EL (cell line): ENCODE measurements at regions not wholly inside any gene's neighbourhood (a gene's known extent, or its start where the extent isn't known, plus 50 kb on each side); places are given as distances from the start of the nearest gene placed in this dataset.
A peak's percentile ranks its signal among the peaks of the same experiment; 100 is the strongest.
"Not testable (repeated sequence)": the region's sequence is repeated elsewhere in the genome, so short reads cannot be mapped to it uniquely, and the experiment has no call there.

Experiments used
- DNase-seq: peaks from one replicate; pipeline ENCODE4 v3.0.0-alpha.2; 2016

DNA sequence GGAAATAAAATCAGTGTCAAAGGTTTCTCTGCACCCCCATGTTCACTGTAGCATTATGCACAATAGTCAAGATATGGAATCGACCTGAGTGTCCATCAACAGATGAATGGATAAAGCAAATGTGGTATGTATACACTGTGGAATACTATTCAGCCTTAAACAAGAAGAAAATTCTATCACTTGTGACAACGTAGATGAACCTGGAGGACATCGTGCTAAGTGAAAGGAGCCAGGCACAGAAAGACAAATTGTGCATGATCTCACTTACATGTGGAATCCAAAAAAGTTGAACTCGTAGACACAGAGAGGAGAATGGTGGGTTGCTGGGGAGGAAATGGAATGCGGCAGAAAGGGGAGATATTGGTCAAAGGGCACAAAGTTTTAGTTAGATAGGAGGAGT is 136.3 kb upstream of the ESR1 start:
- DNase-seq: no peak

DNA sequence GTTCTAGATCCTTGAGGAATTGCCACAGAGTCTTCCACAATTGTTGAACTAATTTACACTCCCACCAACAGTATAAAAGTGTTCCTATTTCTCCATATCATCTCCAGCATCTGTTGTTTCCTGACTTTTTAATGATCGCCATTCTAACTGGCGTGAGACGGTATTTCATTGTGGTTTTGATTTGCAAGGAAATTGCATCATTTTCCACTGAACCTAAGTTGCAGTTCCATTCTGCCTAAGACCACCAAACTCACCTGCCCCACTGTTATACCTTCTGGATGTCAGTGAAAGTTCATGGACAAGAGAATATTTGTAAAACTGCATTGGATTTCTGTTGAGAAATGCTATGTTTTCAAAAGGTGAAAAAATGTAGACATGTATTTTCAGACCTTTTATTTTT is 132.9 kb upstream of the ESR1 start:
- DNase-seq: no peak

DNA sequence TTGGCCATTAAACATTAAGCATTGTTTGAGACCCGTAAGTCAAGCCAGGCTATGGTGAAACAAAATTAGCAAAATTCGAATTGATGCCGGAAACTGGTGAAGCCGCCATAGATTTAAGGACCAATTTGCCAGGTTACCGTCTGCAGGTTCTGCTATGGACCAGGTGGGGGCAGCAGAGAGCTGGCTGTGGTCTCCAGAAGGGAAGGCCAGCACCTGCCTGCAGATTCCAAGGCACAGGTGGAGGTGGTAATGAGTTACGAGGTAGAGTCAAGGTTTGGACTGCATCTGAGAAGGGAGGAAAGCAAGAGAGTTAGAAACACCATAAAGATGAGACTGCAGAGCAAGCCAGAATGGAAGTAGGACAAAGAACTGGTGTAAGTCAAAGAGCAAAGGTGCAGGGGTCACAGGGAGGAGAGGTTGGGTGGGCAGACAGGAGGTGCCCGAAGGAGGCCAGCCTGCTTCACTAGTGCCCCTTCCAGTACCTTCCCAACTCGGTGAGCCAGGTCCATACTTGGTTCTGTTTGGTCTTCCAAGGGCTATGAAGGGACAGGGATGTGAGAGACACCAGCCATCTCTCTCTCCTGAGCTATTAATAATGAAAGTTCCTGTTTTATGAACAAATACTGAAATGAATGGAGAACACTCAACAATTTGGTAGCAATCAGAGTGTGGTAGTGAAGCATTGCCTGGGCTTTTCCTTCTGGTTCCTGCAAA is 131.6 kb upstream of the ESR1 start:
- DNase-seq: peak; percentile 19

DNA sequence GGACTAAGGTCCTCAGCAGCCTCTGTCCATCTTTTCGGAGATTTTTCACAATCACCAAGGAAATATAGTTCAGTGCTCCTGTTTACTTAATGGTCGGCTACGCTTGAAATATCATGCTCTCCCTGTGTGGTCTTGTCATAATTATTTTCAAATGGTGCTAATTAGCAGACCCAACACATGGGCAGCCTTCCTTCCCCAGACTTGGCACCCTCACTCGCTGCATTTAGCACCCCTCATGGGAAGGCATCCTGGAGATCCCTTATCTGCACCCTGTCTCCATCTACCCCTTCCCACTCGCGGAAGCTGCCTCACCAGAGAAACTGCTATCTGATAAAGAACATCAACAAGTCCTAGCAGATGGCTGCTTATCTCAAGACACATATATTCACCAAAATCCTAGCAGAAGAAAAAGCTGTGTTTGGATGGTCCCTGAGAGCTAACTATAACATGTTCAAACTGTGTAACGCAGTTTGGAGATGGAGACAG is 131.0 kb upstream of the ESR1 start:
- DNase-seq: no peak

DNA sequence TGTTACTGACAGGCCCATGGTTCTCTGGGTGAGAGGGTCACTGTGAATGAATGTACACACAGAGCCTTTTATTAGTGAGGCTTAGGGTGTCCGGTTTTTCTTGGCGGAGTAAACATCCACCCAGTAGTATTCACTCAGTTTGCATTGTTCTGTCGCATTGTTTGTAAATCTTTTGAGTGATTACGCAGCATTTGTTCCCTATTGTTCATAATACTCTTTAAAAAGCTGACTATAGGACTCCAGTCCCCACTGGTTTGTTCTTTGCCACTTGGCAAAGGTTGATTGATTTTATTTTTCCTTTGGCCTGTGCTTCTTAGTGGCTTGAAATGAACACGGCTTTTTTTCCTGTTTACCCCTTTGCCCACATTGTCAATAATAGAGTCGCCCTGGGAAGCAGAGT is 130.1 kb upstream of the ESR1 start:
- DNase-seq: no peak

DNA sequence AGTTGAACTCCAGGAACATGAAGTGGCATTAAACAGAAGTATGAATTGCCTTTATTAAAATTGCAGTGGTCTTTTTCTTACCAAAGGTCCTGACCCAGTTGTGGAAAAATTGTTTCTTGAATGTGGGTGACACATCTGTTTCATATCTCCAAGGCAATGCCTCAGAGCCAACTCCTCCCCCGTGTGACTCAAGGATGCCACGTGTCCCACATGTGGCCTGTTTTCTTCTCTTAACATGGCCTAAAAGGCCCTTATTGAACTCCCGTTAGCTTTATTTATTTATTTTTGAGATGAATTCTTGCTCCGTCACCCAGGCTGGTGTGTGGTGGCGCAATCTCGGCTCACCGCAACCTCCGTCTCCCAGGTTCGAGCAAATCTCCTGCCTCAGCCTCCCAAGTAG is 128.4 kb upstream of the ESR1 start:
- DNase-seq: peak; percentile 70

DNA sequence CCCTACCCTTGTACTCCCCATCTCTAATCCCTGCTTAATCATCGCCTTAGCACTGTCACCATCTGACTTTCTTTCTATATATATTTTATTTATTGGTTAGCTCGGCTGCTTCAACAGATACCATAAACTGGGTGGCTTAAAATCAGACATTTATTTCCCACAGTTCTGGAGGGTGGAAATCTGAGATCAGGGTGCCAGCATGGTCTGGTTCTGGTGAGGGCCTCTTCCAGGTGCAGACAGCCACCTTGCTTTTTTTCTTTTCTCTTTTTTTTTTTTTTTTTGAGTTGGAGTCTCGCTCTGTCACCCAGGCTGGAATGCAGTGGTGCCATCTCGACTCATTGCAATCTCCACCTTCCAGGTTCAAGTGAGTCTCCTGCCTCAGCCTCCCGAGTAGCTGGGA is 127.5 kb upstream of the ESR1 start:
- no peak for DNase-seq

DNA sequence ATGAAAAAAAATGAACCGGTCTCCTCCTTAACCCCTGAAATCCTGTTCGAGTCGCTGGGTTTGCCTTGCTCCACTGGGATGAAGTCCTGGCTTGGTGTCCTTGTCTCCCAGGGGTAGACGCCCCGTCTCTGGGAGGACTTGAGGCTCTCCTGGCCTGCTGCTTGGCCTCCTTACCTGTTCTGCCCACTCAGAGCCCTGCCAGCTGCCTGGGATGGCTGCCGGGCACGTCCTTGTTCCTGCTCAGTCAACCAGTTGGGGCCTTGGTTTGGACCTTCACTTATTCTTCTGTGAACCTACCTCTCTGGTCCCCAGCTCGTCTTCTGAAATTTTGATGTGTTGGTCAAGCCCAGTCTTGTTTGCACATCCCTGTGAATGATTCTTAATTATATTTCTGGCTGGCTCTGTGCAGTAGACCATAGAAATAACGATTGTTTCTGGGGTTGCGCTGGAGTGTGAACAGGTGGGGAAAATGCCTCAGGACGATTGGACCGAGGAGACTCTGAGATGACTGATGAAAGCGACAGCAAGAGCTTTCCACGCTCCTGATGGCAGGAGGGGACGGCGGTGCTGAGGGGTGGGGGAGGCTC is 126.5 kb upstream of the ESR1 start:
- no peak for DNase-seq

DNA sequence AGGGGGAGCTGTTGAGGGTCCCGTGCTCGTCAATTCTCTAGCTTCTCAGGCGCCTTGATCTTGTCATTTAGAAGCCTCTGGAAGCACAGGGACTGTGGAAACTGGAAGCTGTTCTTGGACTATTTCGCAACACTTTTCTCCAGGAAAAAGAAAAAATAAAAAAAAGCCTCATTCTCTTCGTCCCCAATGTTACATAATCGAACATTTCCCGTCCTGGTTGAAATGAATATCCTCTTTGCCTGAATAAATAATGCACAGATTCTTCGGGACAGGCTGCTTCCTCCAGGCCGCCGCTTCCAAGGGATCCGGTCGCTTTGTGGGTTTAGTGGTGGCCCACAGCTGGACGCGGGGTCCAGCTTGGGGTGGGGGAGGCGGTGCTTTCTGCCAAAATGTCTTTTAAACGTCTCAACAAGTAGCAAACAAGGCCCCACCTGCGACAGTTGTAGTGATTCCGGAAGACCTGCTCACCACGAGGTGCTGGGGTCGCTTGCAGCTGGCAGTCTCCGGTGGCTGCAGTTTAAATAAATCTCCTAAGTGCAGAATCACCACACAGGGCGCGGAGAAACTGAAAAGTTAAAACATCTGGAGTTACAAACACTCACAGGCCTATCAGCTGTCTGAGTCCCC is 125.9 kb upstream of the ESR1 start:
- no peak for DNase-seq

DNA sequence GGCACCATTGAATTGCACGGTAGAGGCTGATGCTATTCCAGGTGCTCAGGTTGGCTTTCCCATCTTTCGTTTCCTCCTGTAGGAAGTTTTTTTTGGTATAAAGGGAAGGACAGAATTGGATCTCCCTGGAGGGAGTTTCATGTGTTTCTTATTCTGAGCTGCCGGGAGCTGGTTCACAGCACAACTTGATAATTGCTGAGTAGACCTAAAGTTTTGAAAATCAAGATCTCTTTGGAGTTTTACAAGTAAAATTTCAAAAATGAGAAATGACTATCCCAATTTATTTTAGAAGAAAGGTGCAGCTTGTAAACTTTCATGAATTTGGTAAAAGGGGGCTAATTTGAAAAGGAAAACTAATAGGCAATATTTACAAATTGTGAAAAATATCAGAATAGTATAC is 125.2 kb upstream of the ESR1 start:
- DNase-seq: no peak

DNA sequence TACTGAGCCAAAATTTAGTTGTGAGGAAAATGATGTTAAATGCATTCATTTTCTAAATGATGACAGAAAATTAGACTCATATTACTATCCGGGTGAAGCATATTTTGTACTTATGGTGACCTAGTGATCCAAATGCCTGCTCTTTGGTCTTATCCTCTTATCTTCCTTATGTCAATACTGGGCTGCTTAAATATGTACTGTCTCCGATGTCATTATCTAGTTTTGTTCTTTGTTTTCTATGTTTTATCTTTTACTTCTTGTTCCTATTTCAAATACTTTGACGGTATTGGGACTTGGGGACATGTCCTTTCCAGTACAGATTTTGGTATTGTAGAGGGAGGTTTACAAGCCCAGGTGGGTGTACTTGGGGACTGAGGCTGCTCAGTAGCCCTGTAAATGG is 124.6 kb upstream of the ESR1 start:
- no peak for DNase-seq

DNA sequence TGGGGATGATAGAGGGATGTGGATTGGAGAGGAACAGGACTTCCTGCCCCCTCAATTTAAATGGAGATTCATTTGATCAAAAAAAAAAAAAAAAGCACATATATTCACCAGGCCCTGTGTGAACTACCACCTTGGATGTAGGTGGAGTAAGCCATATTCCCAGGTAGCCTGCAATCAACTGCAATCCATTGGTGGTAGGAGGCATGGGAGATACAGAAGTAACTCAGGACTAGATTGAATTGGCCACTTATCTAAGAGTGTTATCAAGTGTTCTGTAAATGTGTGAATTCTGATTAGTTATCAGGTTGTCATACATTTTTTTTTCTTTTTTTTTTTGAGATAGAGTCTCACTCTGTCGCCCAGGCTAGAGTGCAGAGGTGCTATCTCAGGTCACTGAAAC is 124.1 kb upstream of the ESR1 start:
- no peak for DNase-seq

DNA sequence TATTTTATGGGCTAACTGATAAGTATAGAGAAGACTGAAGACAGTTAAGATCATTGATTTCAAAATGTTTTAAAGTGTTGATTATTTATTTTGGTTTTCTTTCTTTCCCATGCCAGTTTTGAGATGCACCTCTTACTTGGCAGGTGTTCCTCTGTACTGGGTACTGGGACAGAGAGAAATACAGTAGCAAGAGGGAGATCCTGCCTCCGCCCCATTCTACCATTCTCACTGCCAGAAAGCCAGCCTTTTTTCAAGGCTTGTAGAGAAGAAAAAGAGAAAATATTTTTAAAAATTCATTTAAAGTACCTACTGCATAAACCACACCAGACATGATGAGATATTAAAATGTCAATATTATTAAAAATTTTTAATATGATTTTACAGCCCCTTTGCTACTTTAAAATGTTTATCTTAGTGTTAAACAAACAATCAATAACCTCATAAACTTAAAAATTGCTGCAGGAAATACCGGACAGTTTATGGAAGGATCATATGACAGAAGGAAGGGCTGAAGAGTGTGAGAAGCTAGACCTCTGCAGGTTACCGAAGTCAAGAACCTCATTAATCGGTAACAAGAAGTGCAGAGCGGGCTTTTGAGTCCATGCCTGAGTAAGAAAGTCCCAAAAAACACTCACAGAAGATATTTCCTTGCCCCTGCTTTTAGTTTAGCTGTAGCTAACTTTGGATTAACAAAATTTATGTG is 117.8 kb upstream of the ESR1 start:
- DNase-seq: no peak

DNA sequence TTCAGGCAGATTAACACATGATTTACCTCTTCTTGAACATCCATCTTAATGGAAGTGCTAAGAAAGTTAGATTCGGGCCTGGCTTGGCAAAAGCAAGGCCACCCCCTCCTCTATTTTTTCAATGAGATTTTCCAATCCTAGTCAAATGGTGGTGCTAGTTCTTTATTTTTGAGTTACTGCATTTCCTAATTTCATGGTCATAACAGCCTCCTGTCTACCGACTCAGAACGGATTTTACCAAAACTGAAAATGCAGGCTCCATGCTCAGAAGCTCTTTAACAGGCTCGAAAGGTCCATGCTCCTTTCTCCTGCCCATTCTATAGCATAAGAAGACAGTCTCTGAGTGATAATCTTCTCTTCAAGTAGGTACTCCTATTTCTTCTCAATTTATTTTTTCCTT is 117.2 kb upstream of the ESR1 start:
- no peak for DNase-seq

DNA sequence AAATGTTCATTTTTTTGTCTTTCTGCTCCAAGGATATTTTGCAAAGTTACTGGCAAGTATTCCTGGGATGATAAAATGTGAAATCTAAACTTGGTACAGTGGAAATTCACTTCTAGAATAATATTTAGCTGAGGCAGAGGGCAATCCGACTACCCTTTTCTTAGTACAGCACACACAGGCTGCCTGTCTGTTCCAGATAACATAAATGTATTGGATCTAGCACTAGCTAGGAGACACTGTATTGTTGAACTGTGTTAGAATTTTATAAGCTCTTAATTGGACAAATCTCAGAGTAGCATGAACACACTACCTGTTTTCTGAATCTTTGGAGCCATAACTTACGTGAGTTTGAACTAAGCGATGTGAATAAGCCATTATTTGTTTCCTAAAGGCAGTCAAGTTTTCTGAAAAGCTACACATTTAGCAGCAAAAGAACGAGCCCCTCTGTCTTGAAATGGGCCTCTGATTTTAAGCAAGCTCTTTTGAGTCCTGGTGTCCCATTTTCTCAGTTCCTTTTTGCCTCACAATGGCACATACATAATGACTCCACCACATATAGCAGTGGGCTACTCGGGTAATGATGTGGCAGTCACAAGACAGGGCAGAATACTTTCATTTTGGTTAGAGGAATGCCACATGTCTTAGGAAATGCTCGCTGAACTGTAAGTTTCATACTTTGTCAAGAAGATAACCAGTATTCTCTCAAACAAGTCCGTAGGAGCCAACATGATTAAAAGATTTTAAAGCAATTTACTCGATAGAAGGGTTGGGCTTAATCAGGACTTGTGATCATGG is 116.5 kb upstream of the ESR1 start:
- peak; percentile 39 for DNase-seq

DNA sequence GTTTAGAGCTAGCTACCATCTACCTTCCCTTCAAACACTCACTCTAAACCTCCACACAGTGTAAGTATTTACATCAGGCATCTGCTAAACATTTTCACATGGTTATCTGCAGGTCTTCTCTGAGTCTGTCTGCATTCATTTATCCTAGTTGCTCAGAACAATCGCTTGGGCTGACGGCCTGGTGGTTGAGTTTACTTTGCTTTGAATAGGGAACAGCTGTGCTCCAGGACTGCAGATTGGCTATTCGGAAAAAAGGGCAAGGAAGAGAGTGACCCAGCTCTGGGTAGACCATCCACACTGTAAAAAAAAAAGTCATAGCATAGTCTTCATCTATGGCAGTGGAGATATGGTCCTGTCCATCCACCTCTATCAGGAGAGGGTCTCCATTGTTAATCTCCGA is 115.3 kb upstream of the ESR1 start:
- DNase-seq: no peak

DNA sequence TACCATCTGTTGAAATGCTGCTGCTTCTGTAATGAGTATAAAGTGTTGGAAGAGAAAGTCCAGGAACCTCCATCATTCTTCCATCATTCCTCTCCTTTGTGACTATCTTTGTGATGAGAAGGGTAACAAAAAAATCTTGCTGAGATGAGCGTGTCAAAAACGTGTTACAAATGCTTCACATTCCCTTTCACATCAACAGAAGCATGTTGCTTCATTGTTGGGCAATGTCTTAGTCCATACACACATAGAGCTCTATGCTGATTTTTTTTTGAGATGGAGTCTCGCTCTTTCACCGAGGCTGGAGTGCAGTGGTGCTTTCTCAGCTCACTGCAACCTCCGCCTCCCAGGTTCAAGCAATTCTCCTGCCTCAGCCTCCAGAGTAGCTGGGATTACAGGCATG is 114.1 kb upstream of the ESR1 start:
- DNase-seq: no peak

DNA sequence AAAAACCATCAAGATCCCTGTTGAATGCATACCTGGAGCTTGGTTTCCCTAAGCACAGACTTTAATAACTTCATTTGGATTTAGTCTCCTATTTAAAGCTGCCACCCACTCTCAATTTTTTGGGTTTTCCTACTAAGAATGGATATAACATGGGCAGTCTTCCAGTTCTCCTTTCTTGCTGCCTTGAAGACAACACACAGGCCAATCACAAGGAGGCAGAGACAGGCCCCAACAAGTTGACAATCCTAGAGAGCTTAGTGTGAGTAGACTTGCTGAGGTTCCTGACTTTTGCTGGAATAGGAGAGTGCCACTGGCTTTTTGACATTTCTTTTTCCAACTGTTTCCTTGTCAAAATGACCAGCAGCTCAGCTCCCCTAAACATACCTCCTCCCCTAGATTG is 112.3 kb upstream of the ESR1 start:
- DNase-seq: no peak

DNA sequence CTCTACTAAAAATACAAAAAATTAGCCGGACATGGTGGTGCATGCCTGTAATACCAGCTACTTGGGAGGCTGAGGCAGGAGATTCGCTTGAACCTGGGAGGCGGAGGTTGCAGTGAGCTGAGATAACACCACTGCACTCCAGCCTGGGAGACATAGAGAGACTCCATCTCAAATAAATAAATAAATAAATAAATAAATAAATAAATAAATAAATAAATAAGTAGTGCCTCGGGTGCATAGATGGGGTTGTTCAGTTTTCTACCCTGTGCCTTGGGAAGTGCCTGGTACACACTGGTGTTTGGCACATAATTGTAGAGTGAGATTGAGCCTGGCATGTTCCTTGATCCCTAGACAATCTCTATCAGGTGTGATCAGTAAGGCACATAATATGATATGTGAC is 111.2 kb upstream of the ESR1 start:
- DNase-seq: not testable (repeated sequence)

DNA sequence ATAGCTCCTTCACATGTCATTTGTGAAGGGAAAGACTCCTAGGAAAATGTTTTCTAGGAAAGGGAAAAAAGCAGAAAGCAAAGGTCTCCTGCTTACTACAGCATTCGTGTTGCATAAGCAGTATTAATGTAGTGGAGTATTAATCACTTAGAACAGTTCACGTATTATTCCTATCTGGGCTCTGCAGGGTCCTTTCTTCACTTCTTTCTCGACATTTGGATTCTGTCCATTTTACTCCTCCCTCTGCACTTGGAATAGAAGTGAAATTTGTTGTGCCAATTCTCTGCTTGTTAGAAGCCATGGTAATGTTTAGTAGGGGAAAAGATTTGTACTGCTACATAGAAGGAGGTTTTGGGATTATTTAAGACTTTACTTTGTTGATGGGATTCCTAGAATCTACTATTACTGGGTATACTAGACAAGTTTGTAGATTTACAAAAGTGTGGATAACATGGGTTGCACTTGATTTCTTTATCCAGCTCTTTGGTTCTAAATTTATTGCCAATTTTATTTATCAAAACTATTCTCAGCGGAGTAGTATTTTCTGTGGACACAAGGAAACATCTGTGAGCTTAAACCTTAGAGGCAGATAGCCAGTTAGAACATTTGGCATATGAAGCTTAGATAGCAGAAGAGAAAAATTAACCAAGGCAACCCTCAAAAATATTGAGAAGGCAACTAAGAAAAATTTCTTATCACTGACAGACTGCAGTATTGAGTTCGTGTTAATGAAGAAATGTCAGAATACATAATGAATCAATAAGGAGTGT is 108.4 kb upstream of the ESR1 start:
- DNase-seq: no peak

DNA sequence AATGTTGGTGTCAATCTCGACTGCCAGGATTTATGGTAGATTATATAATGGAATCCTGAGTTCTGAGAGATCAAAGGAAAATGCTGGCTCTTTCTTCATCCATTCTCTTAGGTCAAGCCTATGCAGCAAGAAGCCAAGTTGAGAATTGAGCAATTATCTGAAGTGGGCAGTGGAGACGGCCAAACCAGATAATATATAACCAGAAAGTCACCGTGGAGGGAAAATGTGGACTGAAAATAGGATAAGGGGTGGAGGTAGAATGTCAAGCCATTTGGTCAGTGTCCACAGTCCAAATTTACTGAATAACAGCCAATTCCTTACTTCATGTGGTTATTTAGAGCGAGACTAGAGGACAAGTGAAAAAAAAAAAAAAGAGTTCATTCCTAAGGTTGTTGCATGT is 107.8 kb upstream of the ESR1 start:
- no peak for DNase-seq

DNA sequence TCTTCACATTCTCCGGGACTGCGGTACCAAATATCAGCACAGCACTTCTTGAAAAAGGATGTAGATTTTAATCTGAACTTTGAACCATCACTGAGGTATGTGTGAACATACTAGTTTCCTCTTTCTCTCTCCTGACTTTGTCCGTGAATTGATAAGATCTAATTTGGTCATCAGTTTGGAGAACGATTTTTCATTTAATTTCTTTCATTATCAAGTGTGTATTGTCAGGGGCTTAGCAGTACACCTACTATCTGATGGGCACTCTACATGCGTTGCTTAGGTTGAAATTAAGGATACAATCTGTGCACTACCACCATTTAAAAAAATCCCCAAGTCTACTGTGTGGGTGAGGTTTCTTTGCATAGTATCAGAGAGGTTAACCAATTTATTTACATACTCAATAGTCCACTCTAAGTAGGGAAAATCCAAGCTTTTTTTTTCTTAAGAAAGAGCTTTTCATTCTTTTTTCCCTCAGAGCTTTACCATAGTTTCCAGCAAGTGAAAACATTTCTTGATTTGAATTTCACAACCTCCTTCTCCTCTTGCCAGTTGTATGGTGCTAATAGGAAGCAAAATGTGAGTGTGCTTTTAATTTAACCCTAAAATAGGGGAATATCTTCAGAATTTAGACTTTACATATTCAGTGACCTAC is 105.4 kb upstream of the ESR1 start:
- no peak for DNase-seq
